ENCODE measurements at regions not wholly inside any gene's neighbourhood (a gene's known extent, or its start where the extent isn't known, plus 50 kb on each side); places are given as distances from the start of the nearest gene placed in this dataset.
A peak's percentile ranks its signal among the peaks of the same experiment; 100 is the strongest.

GRCh38 chr22:22386602-22387385 is 121.7 kb downstream of the ZNF280B start:
- no peak for DNase-seq
- intact Hi-C loops (cut with DNase I), result no loop called here

GRCh38 chr22:22387386-22387736 is 121.2 kb downstream of the ZNF280B start:
- DNase-seq, result no peak
- intact Hi-C loops (cut with DNase I), result no loop called here

- intact Hi-C loops (cut with DNase I), result no loop called here
- DNase-seq, result no peak
Observed at GRCh38 chr22:22388090-22388489, 120.5 kb downstream of the ZNF280B start.

- DNase-seq, result no peak
- intact Hi-C loops (cut with DNase I), result no loop called here
Observed at GRCh38 chr22:22388494-22388893, 120.0 kb downstream of the ZNF280B start.

- no peak for DNase-seq
- intact Hi-C loops (cut with DNase I), result no loop called here
Observed at GRCh38 chr22:22389467-22389866, 119.1 kb downstream of the ZNF280B start.

GRCh38 chr22:22390989-22391388 is 117.6 kb downstream of the ZNF280B start:
- intact Hi-C loops (cut with DNase I), result no loop called here
- no peak for DNase-seq

- no peak for DNase-seq
- intact Hi-C loops (cut with DNase I), result no loop called here
Observed at GRCh38 chr22:22391543-22391942, 117.0 kb downstream of the ZNF280B start.

- intact Hi-C loops (cut with DNase I), result no loop called here
- DNase-seq, result no peak
Observed at GRCh38 chr22:22392131-22392530, 116.4 kb downstream of the ZNF280B start.

- DNase-seq, result no peak
Observed at GRCh38 chr22:22394591-22394990, 114.0 kb downstream of the ZNF280B start.

GRCh38 chr22:22395245-22395644 is 113.3 kb downstream of the ZNF280B start:
- DNase-seq, result no peak

More at GRCh38 chr22:22394591-22394990, 114.0 kb downstream of the ZNF280B start:
- intact Hi-C loops (cut with DNase I), result no loop called here

GRCh38 chr22:22396741-22397291 is 111.7 kb downstream of the ZNF280B start:
- no peak for DNase-seq
- intact Hi-C loops (cut with DNase I), result no loop called here

More at GRCh38 chr22:22395245-22395644, 113.3 kb downstream of the ZNF280B start:
- intact Hi-C loops (cut with DNase I), result no loop called here

GRCh38 chr22:22397292-22397870 is 111.2 kb downstream of the ZNF280B start:
- intact Hi-C loops (cut with DNase I), result no loop called here

GRCh38 chr22:22397875-22398524 is 110.5 kb downstream of the ZNF280B start:
- peak in 1 of 42 donors; percentile 13 for DNase-seq
- intact Hi-C loops (cut with DNase I), result loop anchor here (1.0 kb wide), 1 partner anchor 50 kb away; no protein-coding TSS in a partner anchor

More at GRCh38 chr22:22397292-22397870, 111.2 kb downstream of the ZNF280B start:
- peak in 25 of 42 donors; percentile 8 to 73 (median 42) for DNase-seq

- DNase-seq, result no peak
- intact Hi-C loops (cut with DNase I), result loop anchor here (1.0 kb wide), 1 partner anchor 50 kb away; no protein-coding TSS in a partner anchor
Observed at GRCh38 chr22:22398530-22399327, 109.8 kb downstream of the ZNF280B start.

- intact Hi-C loops (cut with DNase I), result no loop called here
- DNase-seq, result no peak
Observed at GRCh38 chr22:22400099-22400498, 108.4 kb downstream of the ZNF280B start.

- intact Hi-C loops (cut with DNase I), result no loop called here
- no peak for DNase-seq
Observed at GRCh38 chr22:22400964-22401363, 107.6 kb downstream of the ZNF280B start.

GRCh38 chr22:22401381-22401780 is 107.2 kb downstream of the ZNF280B start:
- intact Hi-C loops (cut with DNase I), result no loop called here
- no peak for DNase-seq

GRCh38 chr22:22403306-22403705 is 105.2 kb downstream of the ZNF280B start:
- intact Hi-C loops (cut with DNase I), result no loop called here
- DNase-seq, result no peak

- DNase-seq, result no peak
- intact Hi-C loops (cut with DNase I), result no loop called here
Observed at GRCh38 chr22:22403771-22404170, 104.8 kb downstream of the ZNF280B start.
